Naive thymus-derived CD4-positive, alpha-beta T cell (primary cell): ENCODE measurements at regions not wholly inside any gene's neighbourhood (a gene's known extent, or its start where the extent isn't known, plus 50 kb on each side); places are given as distances from the start of the nearest gene placed in this dataset.

ENCODE experiments used
- ATAC-seq: fragments of 150-1000 bp; cut with Tn5 transposase; 2 replicates; pipeline ENCODE4 v1.10.0; 2021; ENCODE audit warnings: mild to moderate bottlenecking, moderate library complexity
- CTCF ChIA-PET: fragments of 350-600 bp; sonication (Branson Sonifier 250); formaldehyde crosslinking; loops from one replicate; lab custom pipeline; 2021; ENCODE audit warnings: antibody characterized with exemption; lab: Charles Lee
- POLR2A ChIA-PET: fragments of 350-600 bp; sonication (Branson Sonifier 250); formaldehyde crosslinking; loops from one replicate; lab custom pipeline; 2021; ENCODE audit warnings: antibody characterized with exemption, inconsistent platforms; lab: Charles Lee
- DNase-seq, 9 donors: peaks; one replicate each; pipeline versions ENCODE4 v3.0.0 to v3.0.0-alpha.2; 2020 to 2022; ENCODE audit warnings: mixed read lengths in 1 of 9
- H3K27ac ChIP-seq: one replicate; pipeline ENCODE4 v1.7.0; 2013; ENCODE audit warnings: mild to moderate bottlenecking, low read depth, low read length, moderate library complexity
- H3K27me3 ChIP-seq, 2 donors: one replicate each; pipeline ENCODE4 v1.7.0; 2013; ENCODE audit warnings: low read length in 2 of 2, mild to moderate bottlenecking in 2 of 2, moderate library complexity in 2 of 2; ENCODE audit not compliant: control insufficient read depth in 2 of 2, insufficient read depth in 2 of 2
- H3K36me3 ChIP-seq, 3 experiments: 1 replicate in 2 of 3; 2 replicates in 1 of 3; pipeline ENCODE4 v1.7.0; 2013; ENCODE audit warnings: low read length in 3 of 3, mild to moderate bottlenecking in 3 of 3, moderate library complexity in 1 of 3; ENCODE audit not compliant: insufficient read depth in 3 of 3, control insufficient read depth in 2 of 3
- H3K4me1 ChIP-seq, 2 donors: one replicate each; pipeline ENCODE4 v1.7.0; 2013; ENCODE audit warnings: low read length in 2 of 2, mild to moderate bottlenecking in 2 of 2, moderate library complexity in 1 of 2; ENCODE audit not compliant: control insufficient read depth in 2 of 2, insufficient read depth in 2 of 2
- H3K4me3 ChIP-seq: 2 replicates; pipeline ENCODE4 v1.7.0; 2013; ENCODE audit warnings: mild to moderate bottlenecking, low read length
- H3K9me3 ChIP-seq, 3 experiments: 1 replicate in 2 of 3; 2 replicates in 1 of 3; pipeline ENCODE4 v1.7.0; 2013; ENCODE audit warnings: low read length in 3 of 3; ENCODE audit not compliant: control insufficient read depth in 2 of 3
- H3K27ac Mint-ChIP-seq, 9 donors: one replicate each; pipeline ENCODE4 v1.8.0; 2020 to 2022; ENCODE audit warnings: mixed read lengths in 9 of 9, mild to moderate bottlenecking in 8 of 9, moderate library complexity in 5 of 9, inconsistent platforms in 2 of 9
- H3K27me3 Mint-ChIP-seq, 5 donors: one replicate each; pipeline ENCODE4 v1.8.0; 2021 to 2022; ENCODE audit warnings: mixed read lengths in 5 of 5, mild to moderate bottlenecking in 1 of 5
- H3K36me3 Mint-ChIP-seq, 5 donors: one replicate each; pipeline ENCODE4 v1.8.0; 2020 to 2022; ENCODE audit warnings: mixed read lengths in 5 of 5, mild to moderate bottlenecking in 3 of 5, inconsistent platforms in 1 of 5
- H3K4me1 Mint-ChIP-seq, 7 donors: one replicate each; pipeline ENCODE4 v1.8.0; 2020 to 2022; ENCODE audit warnings: mixed read lengths in 7 of 7, mild to moderate bottlenecking in 3 of 7, inconsistent platforms in 1 of 7
- H3K4me3 Mint-ChIP-seq, 10 donors: one replicate each; pipeline ENCODE4 v1.8.0; 2020 to 2022; ENCODE audit warnings: mild to moderate bottlenecking in 10 of 10, mixed read lengths in 10 of 10, moderate library complexity in 6 of 10, inconsistent platforms in 2 of 10
- H3K9me3 Mint-ChIP-seq, 11 donors: one replicate each; pipeline ENCODE4 v1.8.0; 2020 to 2022; ENCODE audit warnings: mixed read lengths in 11 of 11, mild to moderate bottlenecking in 4 of 11, inconsistent platforms in 1 of 11, moderate library complexity in 1 of 11
- intact Hi-C, 2 donors: fragments of 100-400 bp; cut with micrococcal nuclease; formaldehyde crosslinking; loops; one replicate each; pipeline ENCODE4 v1.15.1; 2023

- intact Hi-C loops = no loop called here
- Mint-ChIP-seq H3K4me3 (no peak overlapping the region), H3K27me3 (peaks cover 4 to 16% (median 4%) of the 10 kb centered on the region in 5 donors), H3K9me3 (no peaks in the 10 kb centered on the region), H3K27ac (no peak overlapping the region), H3K36me3 (no peaks in the 10 kb centered on the region), H3K4me1 (no peaks in the 10 kb centered on the region)
- Histone ChIP-seq H3K27ac (no peak overlapping the region), H3K27me3 (no peaks in the 10 kb centered on the region), H3K36me3 (no peaks in the 10 kb centered on the region), H3K4me1 (no peaks in the 10 kb centered on the region), H3K9me3 (no peaks in the 10 kb centered on the region), H3K4me3 (no peak overlapping the region)
- CTCF ChIA-PET = no interaction called here
- no peak for DNase-seq
- POLR2A ChIA-PET = no interaction called here
- ATAC-seq = no peak
These were observed 101.6 kb upstream of the OTUD4 start for GRCh38 chr4:145281951-145282350.

GRCh38 chr4:145281224-145281623, 100.8 kb upstream of the OTUD4 start:
- Mint-ChIP-seq H3K27ac (no peak overlapping the region), H3K4me1 (no peaks in the 10 kb centered on the region), H3K9me3 (no peaks in the 10 kb centered on the region), H3K36me3 (no peaks in the 10 kb centered on the region), H3K27me3 (peaks cover 4 to 17% (median 4%) of the 10 kb centered on the region in 5 donors), H3K4me3 (no peak overlapping the region)
- H3K4me1 ChIP-seq = no peaks in the 10 kb centered on the region
- ChIA-PET POLR2A (no interaction called here), CTCF (no interaction called here)
- H3K4me3 ChIP-seq = no peak overlapping the region
- no peaks in the 10 kb centered on the region for H3K27me3 ChIP-seq
- no peak overlapping the region for H3K27ac ChIP-seq
- DNase-seq = no peak
- intact Hi-C loops = no loop called here
- H3K36me3 ChIP-seq = no peaks in the 10 kb centered on the region
- no peak for ATAC-seq
- no peaks in the 10 kb centered on the region for H3K9me3 ChIP-seq

- DNase-seq = no peak
- Mint-ChIP-seq H3K9me3 (no peaks in the 10 kb centered on the region), H3K4me3 (no peak overlapping the region), H3K27ac (no peak overlapping the region), H3K27me3 (peaks cover 2 to 17% (median 4%) of the 10 kb centered on the region in 5 donors), H3K36me3 (no peaks in the 10 kb centered on the region), H3K4me1 (no peaks in the 10 kb centered on the region)
- Histone ChIP-seq H3K36me3 (no peaks in the 10 kb centered on the region), H3K27me3 (no peaks in the 10 kb centered on the region), H3K27ac (no peak overlapping the region), H3K4me3 (no peak overlapping the region), H3K9me3 (no peaks in the 10 kb centered on the region), H3K4me1 (no peaks in the 10 kb centered on the region)
- ChIA-PET CTCF (no interaction called here), POLR2A (no interaction called here)
- ATAC-seq = no peak
- intact Hi-C loops = no loop called here
These were observed 100.2 kb upstream of the OTUD4 start for GRCh38 chr4:145280541-145280940.

- Mint-ChIP-seq H3K27ac (no peak overlapping the region), H3K4me3 (no peak overlapping the region), H3K27me3 (peaks cover 2 to 17% (median 4%) of the 10 kb centered on the region in 5 donors), H3K36me3 (no peaks in the 10 kb centered on the region), H3K9me3 (no peaks in the 10 kb centered on the region), H3K4me1 (no peaks in the 10 kb centered on the region)
- no peaks in the 10 kb centered on the region for H3K9me3 ChIP-seq
- intact Hi-C loops = no loop called here
- no peaks in the 10 kb centered on the region for H3K4me1 ChIP-seq
- H3K27ac ChIP-seq = no peak overlapping the region
- no peak overlapping the region for H3K4me3 ChIP-seq
- ATAC-seq (no peak), DNase-seq (no peak)
- H3K36me3 ChIP-seq = no peaks in the 10 kb centered on the region
- no peaks in the 10 kb centered on the region for H3K27me3 ChIP-seq
- ChIA-PET POLR2A (no interaction called here), CTCF (interaction anchor here (0.6 kb wide), 1 partner anchor 628 kb away, joined by 3 read pairs; no protein-coding TSS in a partner anchor)
These were observed 99.0 kb upstream of the OTUD4 start for GRCh38 chr4:145279122-145279960.

GRCh38 chr4:145278341-145279121, 98.1 kb upstream of the OTUD4 start:
- ChIA-PET CTCF (no interaction called here), POLR2A (no interaction called here)
- H3K27ac ChIP-seq = no peak overlapping the region
- no peaks in the 10 kb centered on the region for H3K9me3 ChIP-seq
- no peak overlapping the region for H3K4me3 Mint-ChIP-seq
- no peaks in the 10 kb centered on the region for H3K27me3 ChIP-seq
- ATAC-seq (no peak), DNase-seq (no peak)
- intact Hi-C loops = no loop called here
- no peak overlapping the region for H3K27ac Mint-ChIP-seq
- no peaks in the 10 kb centered on the region for H3K36me3 Mint-ChIP-seq
- H3K36me3 ChIP-seq = no peaks in the 10 kb centered on the region
- no peaks in the 10 kb centered on the region for H3K9me3 Mint-ChIP-seq
- no peaks in the 10 kb centered on the region for H3K4me1 ChIP-seq
- peaks cover 2 to 17% (median 4%) of the 10 kb centered on the region in 5 donors for H3K27me3 Mint-ChIP-seq
- no peak overlapping the region for H3K4me3 ChIP-seq
- no peaks in the 10 kb centered on the region for H3K4me1 Mint-ChIP-seq

- H3K9me3 ChIP-seq = no peaks in the 10 kb centered on the region
- no peaks in the 10 kb centered on the region for H3K4me1 ChIP-seq
- no peaks in the 10 kb centered on the region for H3K9me3 Mint-ChIP-seq
- DNase-seq (no peak), ATAC-seq (no peak)
- no peaks in the 10 kb centered on the region for H3K36me3 ChIP-seq
- H3K27me3 ChIP-seq = no peaks in the 10 kb centered on the region
- POLR2A ChIA-PET = no interaction called here
- peaks cover 2 to 13% (median 4%) of the 10 kb centered on the region in 5 donors for H3K27me3 Mint-ChIP-seq
- CTCF ChIA-PET = no interaction called here
- no peak overlapping the region for H3K4me3 Mint-ChIP-seq
- no peak overlapping the region for H3K4me3 ChIP-seq
- H3K4me1 Mint-ChIP-seq = no peaks in the 10 kb centered on the region
- no peak overlapping the region for H3K27ac ChIP-seq
- intact Hi-C loops = no loop called here
- H3K27ac Mint-ChIP-seq = no peak overlapping the region
- H3K36me3 Mint-ChIP-seq = no peaks in the 10 kb centered on the region
These were observed 96.6 kb upstream of the OTUD4 start for GRCh38 chr4:145277011-145277410.
